Common myeloid progenitor, CD34-positive (primary cell): ENCODE measurements at regions not wholly inside any gene's neighbourhood (a gene's known extent, or its start where the extent isn't known, plus 50 kb on each side); places are given as distances from the start of the nearest gene placed in this dataset.

Source experiments
- CTCF ChIA-PET: fragments of 350-600 bp; sonication (Branson Sonifier 250); formaldehyde crosslinking; loops from one replicate; lab custom pipeline; 2021; ENCODE audit warnings: antibody characterized with exemption; lab: Charles Lee
- POLR2A ChIA-PET: fragments of 350-600 bp; sonication (Branson Sonifier 250); formaldehyde crosslinking; loops from one replicate; lab custom pipeline; 2021; ENCODE audit warnings: antibody characterized with exemption; lab: Charles Lee
- DNase-seq, 3 donors: peaks; one replicate each; pipeline versions ENCODE4 v3.0.0 to v3.0.0-alpha.2; 2013
- H3K27ac ChIP-seq, 2 experiments: 1 replicate in 1 of 2; 2 replicates in 1 of 2; pipeline ENCODE4 v1.7.0; 2013; ENCODE audit warnings: inconsistent platforms in 2 of 2, low read length in 2 of 2, mild to moderate bottlenecking in 2 of 2, low read depth in 1 of 2, moderate library complexity in 1 of 2; ENCODE audit not compliant: severe bottlenecking in 2 of 2, insufficient read depth in 1 of 2, poor library complexity in 1 of 2
- H3K27me3 ChIP-seq, 5 experiments: replicated peaks in 2 of 5; 1 replicate in 3 of 5; 2 replicates in 2 of 5; pipeline versions ENCODE4 v1.6.1 to v1.7.0; 2013; ENCODE audit warnings: low read length in 4 of 5, mild to moderate bottlenecking in 2 of 5, moderate library complexity in 2 of 5, inconsistent platforms in 1 of 5; ENCODE audit not compliant: insufficient read depth in 5 of 5, control insufficient read depth in 4 of 5
- H3K36me3 ChIP-seq, 4 experiments: 1 replicate in 2 of 4; 2 replicates in 2 of 4; pipeline versions ENCODE4 v1.6.1 to v1.7.0; 2013; ENCODE audit warnings: low read length in 3 of 4, control low read depth in 1 of 4, mild to moderate bottlenecking in 1 of 4; ENCODE audit not compliant: control insufficient read depth in 4 of 4, insufficient read depth in 4 of 4
- H3K4me1 ChIP-seq, 4 experiments: 1 replicate in 3 of 4; 2 replicates in 1 of 4; pipeline versions ENCODE4 v1.6.1 to v1.7.1; 2013; ENCODE audit warnings: low read length in 3 of 4, mild to moderate bottlenecking in 3 of 4, control low read depth in 1 of 4, inconsistent platforms in 1 of 4, moderate library complexity in 1 of 4; ENCODE audit not compliant: control insufficient read depth in 4 of 4, insufficient read depth in 4 of 4; ENCODE audit errors: control extremely low read depth in 1 of 4
- H3K4me3 ChIP-seq, 7 experiments: 1 replicate in 4 of 7; 2 replicates in 3 of 7; pipeline versions ENCODE4 v1.5.1 to v1.7.0; 2013; ENCODE audit warnings: mild to moderate bottlenecking in 7 of 7, low read length in 6 of 7, moderate library complexity in 6 of 7, inconsistent platforms in 2 of 7, low read depth in 2 of 7, control low read depth in 1 of 7; ENCODE audit not compliant: insufficient read depth in 4 of 7, control insufficient read depth in 1 of 7; ENCODE audit errors: extremely low read depth in 1 of 7
- H3K9me3 ChIP-seq, 5 experiments: 1 replicate in 4 of 5; 2 replicates in 1 of 5; pipeline versions ENCODE4 v1.6.1 to v1.7.1; 2013; ENCODE audit warnings: low read length in 4 of 5, mild to moderate bottlenecking in 2 of 5, inconsistent platforms in 1 of 5, low read depth in 1 of 5, moderate library complexity in 1 of 5; ENCODE audit not compliant: control insufficient read depth in 4 of 5, insufficient read depth in 2 of 5; ENCODE audit errors: control extremely low read depth in 1 of 5
- WGBS: methylation state at CpG from one replicate; pipeline ENCODE4 v1.1.5; 2013; ENCODE audit not compliant: insufficient coverage; 5-methylcytosine and 5-hydroxymethylcytosine counted together

GRCh38 chr14:98197933-98198332 lies 1074.1 kb downstream of the BCL11B start:
- no peaks in the 10 kb centered on the region for H3K9me3 ChIP-seq
- no peak for DNase-seq
- peak overlapping the region in 1 of 7 experiments; percentile 7 for H3K4me3 ChIP-seq
- H3K27me3 ChIP-seq = peaks cover 0 to 44% (median 12%) of the 10 kb centered on the region in 5 experiments
- H3K27ac ChIP-seq = no peak overlapping the region
- peaks cover 0 to 18% (median 8%) of the 10 kb centered on the region in 4 experiments for H3K4me1 ChIP-seq
- CTCF ChIA-PET = no interaction called here
- 100% methylated on average over 1 of the region's 1 CpG for WGBS
- POLR2A ChIA-PET = no interaction called here
- no peaks in the 10 kb centered on the region for H3K36me3 ChIP-seq

- DNase-seq = peak; percentile 52 to 85 (median 82)
- peak overlapping the region in 1 of 7 experiments; percentile 18 for H3K4me3 ChIP-seq
- 2% methylated on average over 8 of the region's 10 CpGs for WGBS
- peaks cover 0 to 18% (median 8%) of the 10 kb centered on the region in 4 experiments for H3K4me1 ChIP-seq
- ChIA-PET POLR2A (no interaction called here), CTCF (no interaction called here)
- no peaks in the 10 kb centered on the region for H3K9me3 ChIP-seq
- no peak overlapping the region for H3K27ac ChIP-seq
- H3K27me3 ChIP-seq = peaks cover 0 to 47% (median 12%) of the 10 kb centered on the region in 5 experiments
- H3K36me3 ChIP-seq = no peaks in the 10 kb centered on the region
Observed at GRCh38 chr14:98198385-98198784, 1073.6 kb downstream of the BCL11B start.

- Histone ChIP-seq H3K27ac (no peak overlapping the region), H3K4me3 (no peak overlapping the region), H3K36me3 (no peaks in the 10 kb centered on the region), H3K9me3 (no peaks in the 10 kb centered on the region), H3K27me3 (peaks cover 0 to 61% (median 7%) of the 10 kb centered on the region in 5 experiments), H3K4me1 (peaks cover 0 to 18% (median 8%) of the 10 kb centered on the region in 4 experiments)
- DNase-seq = no peak
- ChIA-PET POLR2A (no interaction called here), CTCF (no interaction called here)
- WGBS = 81% methylated on average over 3 of the region's 7 CpGs
Observed at GRCh38 chr14:98200601-98201000, 1071.4 kb downstream of the BCL11B start.

- CTCF ChIA-PET = no interaction called here
- Histone ChIP-seq H3K4me1 (peaks cover 0 to 12% (median 6%) of the 10 kb centered on the region in 4 experiments), H3K27ac (no peak overlapping the region), H3K36me3 (no peaks in the 10 kb centered on the region), H3K9me3 (no peaks in the 10 kb centered on the region), H3K27me3 (peaks cover 0 to 48% (median 10%) of the 10 kb centered on the region in 5 experiments), H3K4me3 (no peak overlapping the region)
- WGBS = 88% methylated on average over 6 of the region's 6 CpGs
- DNase-seq = no peak
- POLR2A ChIA-PET = interaction anchor here (0.6 kb wide), 1 partner anchor 268 kb away, joined by 5 read pairs; no protein-coding TSS in a partner anchor
Observed at GRCh38 chr14:98203421-98203820, 1068.6 kb downstream of the BCL11B start.

- POLR2A ChIA-PET = no interaction called here
- no peak overlapping the region for H3K4me3 ChIP-seq
Observed at GRCh38 chr14:98204139-98204538, 1067.9 kb downstream of the BCL11B start.

GRCh38 chr14:98207415-98207814 lies 1064.6 kb downstream of the BCL11B start:
- Histone ChIP-seq H3K4me3 (no peak overlapping the region), H3K9me3 (no peaks in the 10 kb centered on the region), H3K36me3 (no peaks in the 10 kb centered on the region), H3K27me3 (peaks cover 0 to 28% (median 6%) of the 10 kb centered on the region in 5 experiments), H3K4me1 (peaks cover 0 to 7% (median 5%) of the 10 kb centered on the region in 4 experiments), H3K27ac (no peak overlapping the region)
- ChIA-PET POLR2A (no interaction called here), CTCF (no interaction called here)
- WGBS = 80% methylated on average over 10 of the region's 10 CpGs
- DNase-seq = no peak

More at GRCh38 chr14:98204139-98204538, 1067.9 kb downstream of the BCL11B start:
- 66% methylated on average over 3 of the region's 3 CpGs for WGBS
- CTCF ChIA-PET = no interaction called here
- Histone ChIP-seq H3K27ac (no peak overlapping the region), H3K4me1 (peaks cover 0 to 5% (median 0%) of the 10 kb centered on the region in 4 experiments), H3K36me3 (no peaks in the 10 kb centered on the region), H3K27me3 (peaks cover 0 to 48% (median 10%) of the 10 kb centered on the region in 5 experiments), H3K9me3 (no peaks in the 10 kb centered on the region)
- no peak for DNase-seq

GRCh38 chr14:98208211-98208611 lies 1063.8 kb downstream of the BCL11B start:
- ChIA-PET POLR2A (no interaction called here), CTCF (no interaction called here)
- no peaks in the 10 kb centered on the region for H3K9me3 ChIP-seq
- H3K4me3 ChIP-seq = no peak overlapping the region
- no peak overlapping the region for H3K27ac ChIP-seq
- peaks cover 0 to 7% (median 5%) of the 10 kb centered on the region in 4 experiments for H3K4me1 ChIP-seq
- no peak for DNase-seq
- H3K36me3 ChIP-seq = no peaks in the 10 kb centered on the region
- H3K27me3 ChIP-seq = peaks cover 0 to 25% (median 6%) of the 10 kb centered on the region in 5 experiments
